ENCODE measurements at regions not wholly inside any gene's neighbourhood (a gene's known extent, or its start where the extent isn't known, plus 50 kb on each side); places are given as distances from the start of the nearest gene placed in this dataset.

DNA sequence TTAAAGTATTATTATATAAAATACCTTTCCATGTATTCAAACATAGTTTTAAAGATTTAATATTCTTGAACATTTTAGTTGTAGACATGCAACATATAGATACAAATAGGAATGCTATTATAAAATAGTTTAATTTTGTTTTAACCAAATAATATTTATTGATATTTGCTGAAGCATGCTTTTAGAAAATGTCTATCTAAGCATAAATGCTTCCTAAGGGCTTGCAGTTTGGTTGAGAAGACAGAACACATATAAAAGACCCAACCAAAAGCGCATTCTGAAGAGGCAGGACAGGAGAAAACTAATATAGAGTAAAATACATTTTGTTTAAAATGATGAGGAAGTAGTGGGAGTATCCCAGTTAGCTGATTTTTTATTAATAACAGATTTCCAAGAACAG lies 181.5 kb upstream of the ISL1 start:
- H3K4me2 ChIP-seq (ENCODE audit: insufficient read depth in 1 of 2, low read depth in 2 of 2, low read length in 2 of 2), result no peak overlapping the region
- no peak overlapping the region for H3K4me3 ChIP-seq (ENCODE audit: extremely low read depth in 1 of 4, insufficient read depth in 2 of 4, low read depth in 3 of 4, low read length in 4 of 4)
- 96% methylated on average over 1 of the region's 1 CpG; no CpG with 5 or more reads in 1 of the 2 experiments for WGBS, 2 experiments (ENCODE audit: extremely low coverage in 1 of 2, insufficient coverage in 1 of 2, insufficient read length in 1 of 2, insufficient replicate concordance in 2 of 2, low coverage in 1 of 2, low lambda C conversion rate in 2 of 2, missing lambda C conversion rate in 1 of 2)
- no peak overlapping the region for H3K4ac ChIP-seq (replicated peaks; ENCODE audit: insufficient read length, low read depth, low read length)
- no peak for DNase-seq (ENCODE audit: low read depth in 1 of 2, low spot score in 2 of 2)
- no peak overlapping the region for H2BK5ac ChIP-seq (ENCODE audit: low read depth, low read length)
- no peak for FAIRE-seq
- no peaks in the 10 kb centered on the region for H3K4me1 ChIP-seq (replicated peaks in 1 of 4; ENCODE audit: control insufficient read depth in 3 of 4, insufficient read depth in 4 of 4, low read length in 3 of 4)
- H3K23me2 ChIP-seq (ENCODE audit: low read depth, low read length), result no peaks in the 10 kb centered on the region
- H2AFZ ChIP-seq (ENCODE audit: low read length), result no peak overlapping the region
- CTCF ChIA-PET (ENCODE audit: partially characterized antibody), result no interaction called here
- H3K18ac ChIP-seq (ENCODE audit: extremely low read depth, low read length), result no peak overlapping the region
- H3K79me2 ChIP-seq (ENCODE audit: control insufficient read depth in 1 of 2, insufficient read depth in 2 of 2, low read length in 2 of 2), result no peaks in the 10 kb centered on the region
- H3K56ac ChIP-seq (replicated peaks; ENCODE audit: insufficient read length, low read depth, low read length), result no peak overlapping the region
- H3K27me3 ChIP-seq (replicated peaks in 1 of 4; ENCODE audit: control insufficient read depth in 3 of 4, extremely low read depth in 1 of 4, insufficient read depth in 3 of 4, low read length in 3 of 4), result no peaks in the 10 kb centered on the region
- no peak overlapping the region for H3K9ac ChIP-seq (replicated peaks in 1 of 4; ENCODE audit: extremely low read depth in 1 of 4, low read depth in 3 of 4, low read length in 3 of 4)
- no peak overlapping the region for H2AK5ac ChIP-seq (ENCODE audit: low read depth, low read length)
- no peak overlapping the region for H3K14ac ChIP-seq (ENCODE audit: insufficient read length)
- H2BK15ac ChIP-seq (ENCODE audit: low read length), result no peak overlapping the region
- no peak overlapping the region for H2BK20ac ChIP-seq (ENCODE audit: low read length)
- POLR2A ChIA-PET (ENCODE audit: partially characterized antibody), result no interaction called here
- no peak overlapping the region for H2BK12ac ChIP-seq (ENCODE audit: low read depth, low read length)
- no peaks in the 10 kb centered on the region for H3K36me3 ChIP-seq (ENCODE audit: control insufficient read depth in 2 of 4, insufficient read depth in 4 of 4, low read length in 3 of 4)
- no peaks in the 10 kb centered on the region for H4K20me1 ChIP-seq (replicated peaks in 1 of 2; ENCODE audit: control insufficient read depth in 1 of 2, insufficient read depth in 2 of 2, low read length in 2 of 2)
- no peaks in the 10 kb centered on the region for H3K79me1 ChIP-seq (ENCODE audit: low read depth, low read length)
- no peak overlapping the region for H3K23ac ChIP-seq (ENCODE audit: insufficient read length)
- H3K9me3 ChIP-seq (ENCODE audit: insufficient read depth in 2 of 2, low read depth in 1 of 2, low read length in 1 of 2), result no peaks in the 10 kb centered on the region
- no peak overlapping the region for H3K27ac ChIP-seq (ENCODE audit: low read depth, low read length)
- no peak overlapping the region for H4K5ac ChIP-seq (ENCODE audit: insufficient read length, low read depth, low read length)
- H4K8ac ChIP-seq (ENCODE audit: extremely low read depth, insufficient read depth, low read length), result no peak overlapping the region
- no peak overlapping the region for H2BK120ac ChIP-seq (replicated peaks; ENCODE audit: low read depth, low read length)
- no peak overlapping the region for H4K91ac ChIP-seq (replicated peaks; ENCODE audit: insufficient read length, low read length)
- TF ChIP-seq SRF (IDR thresholded peaks at IDR 0.05; ENCODE audit: low read depth, low read length), result no peak
- TF ChIP-seq EGR1 (IDR thresholded peaks at IDR 0.05; ENCODE audit: borderline replicate concordance, low read depth, low read length), result no peak
- no peak for TF ChIP-seq RBBP5 (IDR thresholded peaks at IDR 0.05; ENCODE audit: borderline replicate concordance, low read depth, low read length)
- no peak for TF ChIP-seq CEBPB (IDR thresholded peaks at IDR 0.05; ENCODE audit: low read depth, low read length)
- no peak for TF ChIP-seq TAF7 (optimal IDR thresholded peaks at IDR 0.05; ENCODE audit: borderline replicate concordance, low read depth, low read length)

Data from H1 (cell line).